Colonic mucosa (tissue), 4 donors: ENCODE measurements at regions not wholly inside any gene's neighbourhood (a gene's known extent, or its start where the extent isn't known, plus 50 kb on each side); places are given as distances from the start of the nearest gene placed in this dataset.

Experiments used
- DNase-seq: peaks from one replicate; pipeline ENCODE4 v3.0.0-alpha.2; 2020
- H3K27ac ChIP-seq: fragments of 200-600 bp; one replicate; pipeline ENCODE4 v1.8.0; 2021
- H3K27me3 ChIP-seq: fragments of 200-600 bp; one replicate; pipeline ENCODE4 v1.8.0; 2021
- H3K36me3 ChIP-seq: fragments of 200-600 bp; one replicate; pipeline ENCODE4 v1.8.0; 2021
- H3K4me1 ChIP-seq: fragments of 200-600 bp; one replicate; pipeline ENCODE4 v1.8.0; 2021; ENCODE audit warnings: mild to moderate bottlenecking
- H3K4me3 ChIP-seq: fragments of 200-600 bp; one replicate; pipeline ENCODE4 v1.8.0; 2021
- H3K9ac ChIP-seq, 2 donors: one replicate each; pipeline ENCODE4 v1.7.0; 2013; ENCODE audit warnings: control low read depth in 2 of 2, low read depth in 2 of 2, low read length in 2 of 2
- H3K9me3 ChIP-seq: fragments of 200-600 bp; one replicate; pipeline ENCODE4 v1.8.0; 2021
- CTCF ChIP-seq: fragments of 200-600 bp; IDR thresholded peaks from one replicate; pipeline ENCODE4 v1.8.0; 2022; ENCODE audit warnings: antibody characterized with exemption, mild to moderate bottlenecking
- intact Hi-C: fragments of 100-400 bp; cut with DNase I; formaldehyde crosslinking; loops from one replicate; pipeline ENCODE4 v1.14.1; 2022
- donor health status: healthy.
- donor health status: DM: no; HTN: no; CAD: no.
- donor health status: DM: no; HTN: no; CAD: no.

- H3K36me3 ChIP-seq: no peaks in the 10 kb centered on the region
- TF ChIP-seq CTCF: no peak
- H3K4me3 ChIP-seq: no peak overlapping the region
- no peaks in the 10 kb centered on the region for H3K9me3 ChIP-seq
- H3K9ac ChIP-seq: no peak overlapping the region
- no peaks in the 10 kb centered on the region for H3K4me1 ChIP-seq
- H3K27ac ChIP-seq: no peak overlapping the region
- no peak for DNase-seq
- intact Hi-C loops: no loop called here
- H3K27me3 ChIP-seq: no peaks in the 10 kb centered on the region
Measured at GRCh38 chr3:6526321-6526720, 334.6 kb upstream of the GRM7 start.

DNA sequence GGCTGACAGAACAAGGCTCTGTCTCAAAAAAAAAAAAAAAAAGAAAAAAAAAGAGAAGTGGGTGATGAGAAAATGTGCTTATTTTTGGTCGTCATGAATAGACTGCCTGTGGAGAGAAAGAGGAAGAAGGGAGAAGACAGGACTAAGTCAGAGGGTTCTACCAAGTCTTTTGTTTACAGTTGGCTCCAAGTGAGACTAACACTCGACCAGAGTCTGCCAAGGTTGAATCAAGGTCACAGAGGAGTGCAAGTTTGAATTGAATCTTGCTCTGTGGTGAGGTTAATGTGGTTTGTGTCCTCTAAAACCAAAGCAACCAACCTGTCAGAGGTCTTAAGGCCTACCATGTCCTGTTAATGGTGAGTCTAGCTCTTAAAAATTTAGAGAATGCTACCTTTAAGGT, 334.1 kb upstream of the GRM7 start:
- no peak for DNase-seq
- H3K27me3 ChIP-seq: no peaks in the 10 kb centered on the region
- intact Hi-C loops: no loop called here
- TF ChIP-seq CTCF: no peak
- H3K4me3 ChIP-seq: no peak overlapping the region
- no peak overlapping the region for H3K27ac ChIP-seq
- H3K36me3 ChIP-seq: no peaks in the 10 kb centered on the region
- no peaks in the 10 kb centered on the region for H3K4me1 ChIP-seq
- H3K9ac ChIP-seq: no peak overlapping the region
- H3K9me3 ChIP-seq: no peaks in the 10 kb centered on the region

GRCh38 chr3:6528951-6529350, 332.0 kb upstream of the GRM7 start:
- H3K27ac ChIP-seq: no peak overlapping the region
- no peak overlapping the region for H3K9ac ChIP-seq
- no peak for DNase-seq
- H3K4me1 ChIP-seq: no peaks in the 10 kb centered on the region
- no peaks in the 10 kb centered on the region for H3K27me3 ChIP-seq
- no peak for TF ChIP-seq CTCF
- no peaks in the 10 kb centered on the region for H3K9me3 ChIP-seq
- intact Hi-C loops: no loop called here
- no peaks in the 10 kb centered on the region for H3K36me3 ChIP-seq
- no peak overlapping the region for H3K4me3 ChIP-seq

GRCh38 chr3:6531153-6531552, 329.8 kb upstream of the GRM7 start:
- no peak for DNase-seq
- intact Hi-C loops: no loop called here
- no peak for TF ChIP-seq CTCF
- H3K27me3 ChIP-seq: no peaks in the 10 kb centered on the region
- no peak overlapping the region for H3K9ac ChIP-seq
- no peak overlapping the region for H3K4me3 ChIP-seq
- H3K27ac ChIP-seq: no peak overlapping the region
- no peaks in the 10 kb centered on the region for H3K36me3 ChIP-seq
- H3K4me1 ChIP-seq: no peaks in the 10 kb centered on the region
- H3K9me3 ChIP-seq: no peaks in the 10 kb centered on the region

- Histone ChIP-seq H3K9ac (no peak overlapping the region), H3K27me3 (no peaks in the 10 kb centered on the region), H3K9me3 (no peaks in the 10 kb centered on the region), H3K36me3 (no peaks in the 10 kb centered on the region), H3K4me1 (no peaks in the 10 kb centered on the region), H3K27ac (no peak overlapping the region), H3K4me3 (no peak overlapping the region)
- intact Hi-C loops: no loop called here
- TF ChIP-seq CTCF: no peak
- DNase-seq: no peak
Measured at GRCh38 chr3:6532101-6532500, 328.8 kb upstream of the GRM7 start.

DNA sequence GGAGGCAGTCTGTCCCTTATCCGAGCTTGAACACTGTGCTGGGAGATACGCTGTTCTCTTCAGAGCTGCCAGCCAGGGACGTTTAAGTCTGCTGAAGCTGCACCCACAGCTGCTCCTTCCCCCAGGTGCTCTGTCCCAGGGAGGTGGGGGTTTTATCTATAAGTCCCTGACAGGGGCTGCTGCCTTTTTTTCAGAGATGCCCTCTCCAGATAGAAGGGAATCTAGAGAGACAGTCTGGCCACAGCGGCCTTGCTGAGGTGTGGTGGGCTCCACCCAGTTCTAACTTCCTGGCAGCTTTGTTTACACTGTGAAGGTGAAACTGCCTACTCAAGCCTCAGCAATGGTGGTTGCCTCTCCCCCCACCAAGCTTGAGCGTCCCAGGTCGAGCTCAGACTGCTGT, 319.9 kb upstream of the GRM7 start:
- Histone ChIP-seq H3K27me3 (no peaks in the 10 kb centered on the region), H3K9ac (no peak overlapping the region), H3K27ac (no peak overlapping the region), H3K9me3 (no peaks in the 10 kb centered on the region), H3K4me1 (no peaks in the 10 kb centered on the region), H3K36me3 (no peaks in the 10 kb centered on the region), H3K4me3 (no peak overlapping the region)
- peak; percentile 19 for DNase-seq
- intact Hi-C loops: no loop called here
- TF ChIP-seq CTCF: no peak
